ENCODE measurements at regions not wholly inside any gene's neighbourhood (a gene's known extent, or its start where the extent isn't known, plus 50 kb on each side); places are given as distances from the start of the nearest gene placed in this dataset.
"Not testable (repeated sequence)": the region's sequence is repeated elsewhere in the genome, so short reads cannot be mapped to it uniquely, and the experiment has no call there.

- DNase-seq: no peak
Measured at GRCh38 chrY:16715278-16715677, 1164.7 kb downstream of the CDY2B start.

GRCh38 chrY:16673102-16673787 lies 1206.8 kb downstream of the CDY2B start:
- DNase-seq: no peak

- no peak for DNase-seq
Measured at GRCh38 chrY:16668402-16668801, 1211.6 kb downstream of the CDY2B start.

- no peak for DNase-seq
Measured at GRCh38 chrY:16662741-16663140, 1217.3 kb downstream of the CDY2B start.

GRCh38 chrY:16659340-16659739 lies 1220.7 kb downstream of the CDY2B start:
- DNase-seq: no peak

- DNase-seq: no peak
Measured at GRCh38 chrY:16653971-16654370, 1226.0 kb downstream of the CDY2B start.

- no peak for DNase-seq
Measured at GRCh38 chrY:16645991-16646390, 1234.0 kb downstream of the CDY2B start.

GRCh38 chrY:16645449-16645848 lies 1234.6 kb downstream of the CDY2B start:
- no peak for DNase-seq

GRCh38 chrY:16644270-16644800 lies 1235.7 kb downstream of the CDY2B start:
- no peak for DNase-seq

GRCh38 chrY:16639777-16640176 lies 1240.2 kb downstream of the CDY2B start:
- DNase-seq: no peak

- DNase-seq: not testable (repeated sequence)
Measured at GRCh38 chrY:16638743-16639142, 1241.3 kb downstream of the CDY2B start.

GRCh38 chrY:16636254-16636653 lies 1243.8 kb downstream of the CDY2B start:
- DNase-seq: no peak

- DNase-seq: no peak
Measured at GRCh38 chrY:16629146-16629545, 1250.9 kb downstream of the CDY2B start.

- DNase-seq: no peak
Measured at GRCh38 chrY:16627122-16627521, 1252.9 kb downstream of the CDY2B start.

GRCh38 chrY:16616201-16616975 lies 1263.6 kb downstream of the CDY2B start:
- no peak for DNase-seq

- DNase-seq: no peak
Measured at GRCh38 chrY:16608679-16609078, 1271.3 kb downstream of the CDY2B start.

- no peak for DNase-seq
Measured at GRCh38 chrY:16602146-16602545, 1277.9 kb downstream of the CDY2B start.

- DNase-seq: no peak
Measured at GRCh38 chrY:16601626-16602025, 1278.4 kb downstream of the CDY2B start.

- no peak for DNase-seq
Measured at GRCh38 chrY:16572061-16572460, 1308.0 kb downstream of the CDY2B start.

- DNase-seq: no peak
Measured at GRCh38 chrY:16562491-16562890, 1317.5 kb downstream of the CDY2B start.

GRCh38 chrY:16522021-16522420 lies 1358.0 kb downstream of the CDY2B start:
- no peak for DNase-seq

- DNase-seq: no peak
Measured at GRCh38 chrY:16502733-16503214, 1377.2 kb downstream of the CDY2B start.

- DNase-seq: no peak
Measured at GRCh38 chrY:16490706-16491105, 1389.3 kb downstream of the CDY2B start.

- no peak for DNase-seq
Measured at GRCh38 chrY:16486696-16487215, 1393.3 kb downstream of the CDY2B start.
